HepG2 (cell line): ENCODE measurements at regions not wholly inside any gene's neighbourhood (a gene's known extent, or its start where the extent isn't known, plus 50 kb on each side); places are given as distances from the start of the nearest gene placed in this dataset.

Experiments used
- ATAC-seq: fragments of 200-7000 bp; cut with Tn5 transposase; 3 replicates; pipeline ENCODE4 v1.9.1; 2020; ENCODE audit warnings: mild to moderate bottlenecking, moderate library complexity
- BruUV-seq: library from RNA; stranded (reverse); fragments of 400-500 nt; replicated peaks from 2 replicates; lab custom pipeline; 2021; lab: Mats Ljungman, UMichigan
- CTCF ChIA-PET: fragments of 300-600 bp; formaldehyde crosslinking; extraction: SDS; loops from one replicate; lab custom pipeline; 2021; ENCODE audit warnings: low total read pairs, inconsistent platforms, low intra/inter-chr PET ratio; lab: Yijun Ruan, JAX
- POLR2A ChIA-PET: fragments of 350-600 bp; sonication (Branson Sonifier 250); formaldehyde crosslinking; loops from one replicate; lab custom pipeline; 2020; ENCODE audit warnings: antibody characterized with exemption, inconsistent platforms; lab: Yijun Ruan, JAX
- DNase-seq: peaks from one replicate; pipeline ENCODE4 v3.0.0-alpha.2; 2015; ENCODE audit warnings: low spot score
- FAIRE-seq: peaks from 3 replicates; lab custom pipeline; 2011; peaks lifted over from hg19 to GRCh38; lab: Jason Lieb, UNC
- H2AFZ ChIP-seq: one replicate; pipeline ENCODE4 v1.6.1; 2011; ENCODE audit warnings: low read length, inconsistent platforms
- H3K27ac ChIP-seq: fragments of 300-600 bp; 3 replicates; pipeline ENCODE4 v1.8.0; 2011; ENCODE audit warnings: mixed run types, mild to moderate bottlenecking, mixed read lengths, low read length, inconsistent platforms; ENCODE audit not compliant: insufficient read depth; ENCODE audit errors: extremely low read length
- H3K27me3 ChIP-seq, 2 experiments: fragments of 200-600 bp in 1 of 2; 2 replicates in 1 of 2; 3 replicates in 1 of 2; pipeline versions ENCODE4 v1.6.0 to v1.8.0; 2011; ENCODE audit warnings: low read length in 2 of 2, mild to moderate bottlenecking in 2 of 2, moderate library complexity in 2 of 2, inconsistent platforms in 1 of 2; ENCODE audit not compliant: insufficient read depth in 2 of 2, control insufficient read depth in 1 of 2
- H3K36me3 ChIP-seq, 2 experiments: fragments of 200-600 bp in 1 of 2; replicated peaks in 1 of 2; 2 replicates in 1 of 2; 3 replicates in 1 of 2; pipeline versions ENCODE4 v1.5.1 to v1.8.0; 2011; ENCODE audit warnings: low read length in 2 of 2, inconsistent platforms in 1 of 2; ENCODE audit not compliant: insufficient read depth in 2 of 2, control insufficient read depth in 1 of 2
- H3K4me1 ChIP-seq: 2 replicates; pipeline ENCODE4 v1.5.1; 2012; ENCODE audit warnings: low read length, inconsistent platforms; ENCODE audit not compliant: insufficient read depth
- H3K4me2 ChIP-seq: 2 replicates; pipeline ENCODE4 v1.6.0; 2011; ENCODE audit warnings: low read depth, low read length, inconsistent platforms
- H3K4me3 ChIP-seq, 3 experiments: fragments of 200-600 bp in 1 of 3; sonication (generic), shearing (Covaris generic) in 1 of 3; replicated peaks in 1 of 3; 2 replicates each; pipeline ENCODE4 v1.5.1; 2011 to 2016; ENCODE audit warnings: low read length in 3 of 3, inconsistent platforms in 2 of 3, low read depth in 2 of 3, mild to moderate bottlenecking in 2 of 3, control low read depth in 1 of 3, mixed read lengths in 1 of 3; ENCODE audit not compliant: insufficient read depth in 1 of 3
- H3K79me2 ChIP-seq: one replicate; pipeline ENCODE4 v1.6.1; 2011; ENCODE audit warnings: low read length, inconsistent platforms; ENCODE audit not compliant: insufficient read depth
- H3K9ac ChIP-seq: 2 replicates; pipeline ENCODE4 v1.6.0; 2011; ENCODE audit warnings: mild to moderate bottlenecking, low read depth, low read length, inconsistent platforms; ENCODE audit not compliant: insufficient read depth
- H3K9me3 ChIP-seq: 2 replicates; pipeline ENCODE4 v1.5.1; 2012; ENCODE audit warnings: mild to moderate bottlenecking, low read length
- H4K20me1 ChIP-seq: 2 replicates; pipeline ENCODE4 v1.6.0; 2011; ENCODE audit warnings: inconsistent platforms, mild to moderate bottlenecking, low read length, moderate library complexity; ENCODE audit not compliant: insufficient read depth
- AGO2 ChIP-seq: fragments of 200-400 bp; formaldehyde crosslinking; optimal IDR thresholded peaks from 2 replicates; pipeline ENCODE3; 2017; ENCODE audit warnings: mild to moderate bottlenecking, low read depth, low read length, moderate library complexity
- BRCA1 ChIP-seq: sonication (generic); formaldehyde crosslinking; IDR thresholded peaks from 2 replicates; pipeline ENCODE4 v1.4.0; 2020; ENCODE audit warnings: missing genetic modification reagents
- HDAC6 ChIP-seq: fragments of 200-600 bp; sonication (generic); IDR thresholded peaks from 2 replicates; pipeline ENCODE4 v1.7.0; 2017; ENCODE audit warnings: mild to moderate bottlenecking, antibody characterized with exemption, low read length, low read depth
- HMG20A ChIP-seq: IDR thresholded peaks from 2 replicates; pipeline ENCODE4 v1.6.1; 2016; ENCODE audit warnings: borderline replicate concordance
- MEF2D ChIP-seq: sonication (generic); formaldehyde crosslinking; IDR thresholded peaks from 2 replicates; pipeline ENCODE4 v1.5.1; 2020; ENCODE audit warnings: mild to moderate bottlenecking, missing genetic modification reagents
- NFKB2 ChIP-seq: sonication (generic); formaldehyde crosslinking; IDR thresholded peaks from 2 replicates; pipeline ENCODE4 v1.4.0; 2020; ENCODE audit warnings: missing genetic modification reagents, borderline replicate concordance
- NR1H2 ChIP-seq: sonication (generic); formaldehyde crosslinking; IDR thresholded peaks from 2 replicates; pipeline ENCODE4 v1.8.1; 2022; ENCODE audit warnings: low read depth, missing genetic modification reagents, borderline replicate concordance
- SALL2 ChIP-seq: sonication (generic); formaldehyde crosslinking; IDR thresholded peaks from 2 replicates; pipeline ENCODE4 v1.8.1; 2023; ENCODE audit warnings: mild to moderate bottlenecking, missing genetic modification reagents, inconsistent platforms
- TBX2 ChIP-seq: sonication (generic); formaldehyde crosslinking; IDR thresholded peaks from 2 replicates; pipeline ENCODE4 v1.5.0; 2020; ENCODE audit warnings: missing genetic modification reagents, mild to moderate bottlenecking, borderline replicate concordance
- ZNF292 ChIP-seq: sonication (generic); formaldehyde crosslinking; IDR thresholded peaks from 2 replicates; pipeline ENCODE4 v1.8.1; 2022; ENCODE audit warnings: mild to moderate bottlenecking, low read depth, missing genetic modification reagents, borderline replicate concordance
- ZNF343 ChIP-seq: sonication (generic); formaldehyde crosslinking; IDR thresholded peaks from 2 replicates; pipeline ENCODE4 v1.4.0; 2020; ENCODE audit warnings: mild to moderate bottlenecking, missing genetic modification reagents
- ZNF75D ChIP-seq: sonication (generic); formaldehyde crosslinking; IDR thresholded peaks from 2 replicates; pipeline ENCODE4 v1.8.1; 2023; ENCODE audit warnings: missing genetic modification reagents, mild to moderate bottlenecking, borderline replicate concordance
- WGBS: methylation state at CpG from one replicate; pipeline ENCODE4 v1.1.6; 2017; ENCODE audit warnings: low lambda C conversion rate; 5-methylcytosine and 5-hydroxymethylcytosine counted together
- in situ Hi-C: cut with HindIII; loops from 2 replicates; pipeline ENCODE4 v1.10.0; 2017; ENCODE audit warnings: low pct_unique_long_range_greater_than_20kb; ENCODE audit not compliant: extremely low pct_ligation_motif_present
- intact Hi-C: fragments of 100-400 bp; cut with micrococcal nuclease; formaldehyde crosslinking; loops from one replicate; pipeline ENCODE4 v1.10.0; 2022; ENCODE audit not compliant: unreplicated experiment
- TF ChIP-seq, protein P1 (sequence below): sonication (generic); formaldehyde crosslinking; IDR thresholded peaks from one replicate; pipeline ENCODE4 v1.5.1; 2020; ENCODE audit warnings: mild to moderate bottlenecking, missing genetic modification reagents; ENCODE audit errors: not compliant biosample characterization
- TF ChIP-seq, protein P2 (sequence below): sonication (generic); formaldehyde crosslinking; IDR thresholded peaks from 2 replicates; pipeline ENCODE4 v1.4.0; 2020; ENCODE audit warnings: missing genetic modification reagents

DNA sequence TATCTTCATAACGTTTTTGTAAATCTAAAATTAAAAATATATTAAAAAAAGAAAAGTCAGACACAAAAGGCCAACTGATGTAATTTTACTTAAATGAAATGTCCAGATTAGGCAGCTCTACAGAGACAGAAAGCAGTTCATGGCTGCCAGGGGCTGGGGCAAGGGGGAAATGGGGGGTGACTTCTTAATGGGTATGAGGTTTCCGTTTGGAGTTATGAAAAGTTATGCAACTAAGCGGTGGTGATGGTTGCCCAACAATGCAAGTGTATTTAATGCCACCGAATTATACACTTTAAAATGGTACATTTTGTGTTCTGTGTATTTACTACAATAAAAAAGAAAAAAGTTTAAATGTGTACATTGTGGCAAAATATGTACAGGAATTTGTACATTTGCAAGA is 70.2 kb upstream of the TEX51 start (continued):
- TF ChIP-seq, protein P1, sequence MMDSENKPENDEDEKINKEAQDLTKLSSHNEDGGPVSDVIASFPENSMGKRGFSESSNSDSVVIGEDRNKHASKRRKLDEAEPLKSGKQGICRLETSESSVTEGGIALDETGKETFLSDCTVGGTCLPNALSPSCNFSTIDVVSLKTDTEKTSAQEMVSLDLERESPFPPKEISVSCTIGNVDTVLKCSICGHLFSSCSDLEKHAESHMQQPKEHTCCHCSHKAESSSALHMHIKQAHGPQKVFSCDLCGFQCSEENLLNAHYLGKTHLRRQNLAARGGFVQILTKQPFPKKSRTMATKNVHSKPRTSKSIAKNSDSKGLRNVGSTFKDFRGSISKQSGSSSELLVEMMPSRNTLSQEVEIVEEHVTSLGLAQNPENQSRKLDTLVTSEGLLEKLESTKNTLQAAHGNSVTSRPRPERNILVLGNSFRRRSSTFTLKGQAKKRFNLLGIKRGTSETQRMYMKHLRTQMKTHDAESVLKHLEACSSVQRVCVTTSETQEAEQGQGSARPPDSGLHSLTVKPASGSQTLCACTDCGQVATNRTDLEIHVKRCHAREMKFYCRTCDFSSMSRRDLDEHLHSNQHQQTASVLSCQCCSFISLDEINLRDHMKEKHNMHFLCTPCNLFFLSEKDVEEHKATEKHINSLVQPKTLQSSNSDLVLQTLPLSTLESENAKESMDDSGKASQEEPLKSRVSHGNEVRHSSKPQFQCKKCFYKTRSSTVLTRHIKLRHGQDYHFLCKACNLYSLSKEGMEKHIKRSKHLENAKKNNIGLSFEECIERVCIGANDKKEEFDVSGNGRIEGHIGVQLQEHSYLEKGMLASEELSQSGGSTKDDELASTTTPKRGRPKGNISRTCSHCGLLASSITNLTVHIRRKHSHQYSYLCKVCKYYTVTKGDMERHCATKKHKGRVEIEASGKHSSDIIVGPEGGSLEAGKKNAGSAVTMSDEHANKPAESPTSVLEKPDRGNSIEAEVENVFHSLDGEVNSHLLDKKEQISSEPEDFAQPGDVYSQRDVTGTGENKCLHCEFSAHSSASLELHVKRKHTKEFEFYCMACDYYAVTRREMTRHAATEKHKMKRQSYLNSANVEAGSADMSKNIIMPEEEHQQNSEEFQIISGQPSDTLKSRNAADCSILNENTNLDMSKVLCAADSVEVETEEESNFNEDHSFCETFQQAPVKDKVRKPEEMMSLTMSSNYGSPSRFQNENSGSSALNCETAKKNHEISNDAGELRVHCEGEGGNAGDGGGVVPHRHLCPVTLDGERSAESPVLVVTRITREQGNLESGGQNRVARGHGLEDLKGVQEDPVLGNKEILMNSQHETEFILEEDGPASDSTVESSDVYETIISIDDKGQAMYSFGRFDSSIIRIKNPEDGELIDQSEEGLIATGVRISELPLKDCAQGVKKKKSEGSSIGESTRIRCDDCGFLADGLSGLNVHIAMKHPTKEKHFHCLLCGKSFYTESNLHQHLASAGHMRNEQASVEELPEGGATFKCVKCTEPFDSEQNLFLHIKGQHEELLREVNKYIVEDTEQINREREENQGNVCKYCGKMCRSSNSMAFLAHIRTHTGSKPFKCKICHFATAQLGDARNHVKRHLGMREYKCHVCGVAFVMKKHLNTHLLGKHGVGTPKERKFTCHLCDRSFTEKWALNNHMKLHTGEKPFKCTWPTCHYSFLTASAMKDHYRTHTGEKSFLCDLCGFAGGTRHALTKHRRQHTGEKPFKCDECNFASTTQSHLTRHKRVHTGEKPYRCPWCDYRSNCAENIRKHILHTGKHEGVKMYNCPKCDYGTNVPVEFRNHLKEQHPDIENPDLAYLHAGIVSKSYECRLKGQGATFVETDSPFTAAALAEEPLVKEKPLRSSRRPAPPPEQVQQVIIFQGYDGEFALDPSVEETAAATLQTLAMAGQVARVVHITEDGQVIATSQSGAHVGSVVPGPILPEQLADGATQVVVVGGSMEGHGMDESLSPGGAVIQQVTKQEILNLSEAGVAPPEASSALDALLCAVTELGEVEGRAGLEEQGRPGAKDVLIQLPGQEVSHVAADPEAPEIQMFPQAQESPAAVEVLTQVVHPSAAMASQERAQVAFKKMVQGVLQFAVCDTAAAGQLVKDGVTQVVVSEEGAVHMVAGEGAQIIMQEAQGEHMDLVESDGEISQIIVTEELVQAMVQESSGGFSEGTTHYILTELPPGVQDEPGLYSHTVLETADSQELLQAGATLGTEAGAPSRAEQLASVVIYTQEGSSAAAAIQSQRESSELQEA = no peak
- TF ChIP-seq HMG20A = no peak
- TF ChIP-seq ZNF75D (CRISPR knock-in tag) = no peak

DNA sequence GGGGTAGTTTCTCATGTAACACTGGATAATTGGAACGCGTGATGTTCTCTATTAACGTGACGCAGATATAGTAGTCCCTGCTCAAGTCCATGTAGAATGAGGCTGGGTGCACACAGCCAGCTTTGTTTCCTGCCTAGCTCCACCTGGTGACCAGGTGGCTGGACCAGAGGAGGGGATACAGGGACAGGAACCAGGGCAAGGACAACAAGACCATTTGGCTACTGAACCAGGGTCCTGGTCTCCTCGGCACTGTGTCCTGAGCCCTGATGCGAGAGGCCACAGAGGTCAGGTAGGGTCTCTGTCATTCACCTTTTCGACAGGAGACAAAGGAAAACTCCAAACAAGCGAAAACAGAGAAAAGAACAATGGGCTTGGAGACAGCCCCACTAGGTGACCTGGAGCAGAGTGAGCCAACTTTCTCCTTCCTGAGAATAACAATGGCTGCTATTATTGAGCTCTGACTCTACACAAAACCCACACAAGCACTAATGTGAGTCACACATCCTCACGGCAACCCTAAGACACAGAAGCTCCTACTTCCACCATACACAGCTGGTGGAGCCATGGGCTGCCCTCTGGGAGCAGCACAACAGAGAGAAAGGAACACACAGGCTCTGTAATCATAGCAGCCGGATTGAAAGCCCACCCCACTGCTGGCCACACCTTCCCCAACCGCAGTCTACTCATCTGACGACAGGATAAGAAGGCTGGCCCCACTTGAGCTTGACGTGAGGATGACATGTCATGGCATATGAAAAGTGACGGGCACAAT is 67.3 kb upstream of the TEX51 start:
- ChIA-PET POLR2A (no interaction called here), CTCF (no interaction called here)
- Histone ChIP-seq H3K9ac (no peak overlapping the region), H3K4me3 (no peak overlapping the region), H3K79me2 (no peaks in the 10 kb centered on the region), H3K36me3 (no peaks in the 10 kb centered on the region), H4K20me1 (no peaks in the 10 kb centered on the region), H3K9me3 (no peaks in the 10 kb centered on the region), H2AFZ (no peak overlapping the region), H3K4me1 (no peaks in the 10 kb centered on the region), H3K27ac (no peak overlapping the region), H3K4me2 (no peak overlapping the region), H3K27me3 (peaks cover 2 to 18% of the 10 kb centered on the region in 2 experiments; a peak in 2 of 5 replicates)
- no peak for ATAC-seq
- no TSS peak for BruUV-seq
- in situ Hi-C loops = no loop called here
- intact Hi-C loops = no loop called here
- DNase-seq = no peak
- WGBS = 40% methylated on average over 14 of the region's 14 CpGs
- no peak for FAIRE-seq
- TF ChIP-seq AGO2 = no peak
- no peak for TF ChIP-seq SALL2 (CRISPR knock-in tag)
- no peak for TF ChIP-seq NFKB2 (CRISPR knock-in tag)
- TF ChIP-seq MEF2D (CRISPR knock-in tag) = no peak
- no peak for TF ChIP-seq HDAC6
- no peak for TF ChIP-seq TBX2 (CRISPR knock-in tag)
- no peak for TF ChIP-seq ZNF292 (CRISPR knock-in tag)
- no peak for TF ChIP-seq ZNF343 (CRISPR knock-in tag)
- no peak for TF ChIP-seq NR1H2
- TF ChIP-seq, protein P2, sequence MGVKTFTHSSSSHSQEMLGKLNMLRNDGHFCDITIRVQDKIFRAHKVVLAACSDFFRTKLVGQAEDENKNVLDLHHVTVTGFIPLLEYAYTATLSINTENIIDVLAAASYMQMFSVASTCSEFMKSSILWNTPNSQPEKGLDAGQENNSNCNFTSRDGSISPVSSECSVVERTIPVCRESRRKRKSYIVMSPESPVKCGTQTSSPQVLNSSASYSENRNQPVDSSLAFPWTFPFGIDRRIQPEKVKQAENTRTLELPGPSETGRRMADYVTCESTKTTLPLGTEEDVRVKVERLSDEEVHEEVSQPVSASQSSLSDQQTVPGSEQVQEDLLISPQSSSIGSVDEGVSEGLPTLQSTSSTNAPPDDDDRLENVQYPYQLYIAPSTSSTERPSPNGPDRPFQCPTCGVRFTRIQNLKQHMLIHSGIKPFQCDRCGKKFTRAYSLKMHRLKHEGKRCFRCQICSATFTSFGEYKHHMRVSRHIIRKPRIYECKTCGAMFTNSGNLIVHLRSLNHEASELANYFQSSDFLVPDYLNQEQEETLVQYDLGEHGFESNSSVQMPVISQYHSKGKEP (CRISPR knock-in tag) = no peak
- TF ChIP-seq BRCA1 = no peak
